Stomach (tissue), 4 donors: ENCODE measurements at regions not wholly inside any gene's neighbourhood (a gene's known extent, or its start where the extent isn't known, plus 50 kb on each side); places are given as distances from the start of the nearest gene placed in this dataset.

Source experiments
- CTCF ChIP-seq, 7 experiments: fragments of 450-650 bp in 4 of 7; fragments of 200-600 bp in 3 of 7; sonication (generic) in 3 of 7; IDR thresholded peaks; one replicate each; pipeline ENCODE4 v1.5.1; 2016 to 2019; ENCODE audit warnings: antibody characterized with exemption in 7 of 7, control low read depth in 2 of 7, mild to moderate bottlenecking in 1 of 7
- POLR2A ChIP-seq, 4 donors: fragments of 450-650 bp; IDR thresholded peaks; one replicate each; pipeline ENCODE4 v1.6.1; 2016; ENCODE audit warnings: antibody characterized with exemption in 4 of 4, control low read depth in 2 of 4, mild to moderate bottlenecking in 1 of 4, moderate library complexity in 1 of 4
- POLR2AphosphoS5 ChIP-seq, 3 donors: sonication (generic); formaldehyde crosslinking; IDR thresholded peaks; one replicate each; pipeline ENCODE4 v1.6.1; 2016; ENCODE audit warnings: antibody characterized with exemption in 3 of 3

GRCh38 chr21:35963920-35964451, 96.3 kb downstream of the SETD4 start:
- TF ChIP-seq POLR2AphosphoS5 (IDR thresholded peaks at IDR 0.05): no peak
- no peak for TF ChIP-seq CTCF (IDR thresholded peaks at IDR 0.05)
- TF ChIP-seq POLR2A (IDR thresholded peaks at IDR 0.05): no peak
